NOMO-1 treated with DMSO at 0.1 percent for 48 hours (cell line): ENCODE measurements at regions not wholly inside any gene's neighbourhood (a gene's known extent, or its start where the extent isn't known, plus 50 kb on each side); places are given as distances from the start of the nearest gene placed in this dataset.

Experiments used
- DNase-seq: peaks from one replicate; lab custom pipeline; 2025; ENCODE audit not compliant: unreplicated experiment; lab: John Stamatoyannopoulos, UW

DNA sequence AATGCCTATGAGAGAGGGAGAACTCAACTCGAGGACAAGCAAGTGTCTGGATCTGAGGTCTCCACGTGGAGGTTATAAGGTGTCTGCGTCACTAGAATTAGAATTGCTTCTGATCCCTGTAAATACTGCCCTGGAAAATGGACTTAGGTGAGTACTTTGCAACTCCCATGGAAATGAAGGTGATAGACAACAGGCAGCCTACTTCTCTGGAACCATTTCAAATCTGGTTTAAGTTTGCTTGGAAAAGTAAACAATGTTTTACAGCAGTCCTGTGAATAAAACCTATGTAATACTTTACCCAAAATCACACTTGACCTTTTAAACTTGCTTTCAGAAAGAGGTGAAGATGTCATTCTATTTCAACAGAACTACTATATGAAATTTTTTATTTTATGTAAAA is 70.1 kb upstream of the TENT5A start:
- no peak for DNase-seq

DNA sequence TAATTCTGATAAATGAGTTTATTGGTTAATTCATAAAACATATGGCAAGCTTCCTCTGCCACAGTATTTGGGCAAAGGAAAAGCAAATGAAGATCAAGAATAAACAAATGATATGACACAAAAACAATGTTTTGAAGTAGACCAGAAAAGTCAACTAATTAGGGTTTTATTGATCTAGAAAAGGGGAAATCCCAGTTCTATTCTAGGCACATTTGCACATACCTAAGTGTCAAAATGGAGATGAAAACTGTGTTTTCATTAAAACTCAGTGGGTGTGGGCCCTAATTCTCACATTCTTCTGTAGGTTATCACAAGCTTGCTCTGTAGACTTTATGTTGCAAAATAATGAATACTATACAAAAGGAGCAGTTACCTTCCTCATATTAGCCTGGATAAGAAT is 69.0 kb upstream of the TENT5A start:
- no peak for DNase-seq

DNA sequence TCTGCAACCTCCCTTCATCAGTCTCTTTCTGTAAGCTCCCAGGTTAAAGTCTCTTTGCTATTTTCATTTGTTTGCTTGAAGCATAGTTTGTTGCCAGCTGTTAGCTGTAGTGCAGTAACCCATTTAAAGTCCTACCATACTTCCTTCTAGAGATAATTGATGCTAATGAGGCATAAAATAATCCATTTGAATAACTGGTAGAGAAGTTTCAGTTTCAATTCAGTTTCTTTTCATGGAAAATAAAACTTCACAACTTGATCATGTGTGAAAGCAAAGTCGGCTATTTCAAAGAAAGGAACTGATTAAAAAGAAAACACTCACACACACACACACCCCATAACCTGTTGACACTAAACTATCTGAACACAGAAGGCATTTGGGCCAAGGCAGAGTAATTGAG is 68.5 kb upstream of the TENT5A start:
- peak; percentile 69 for DNase-seq

DNA sequence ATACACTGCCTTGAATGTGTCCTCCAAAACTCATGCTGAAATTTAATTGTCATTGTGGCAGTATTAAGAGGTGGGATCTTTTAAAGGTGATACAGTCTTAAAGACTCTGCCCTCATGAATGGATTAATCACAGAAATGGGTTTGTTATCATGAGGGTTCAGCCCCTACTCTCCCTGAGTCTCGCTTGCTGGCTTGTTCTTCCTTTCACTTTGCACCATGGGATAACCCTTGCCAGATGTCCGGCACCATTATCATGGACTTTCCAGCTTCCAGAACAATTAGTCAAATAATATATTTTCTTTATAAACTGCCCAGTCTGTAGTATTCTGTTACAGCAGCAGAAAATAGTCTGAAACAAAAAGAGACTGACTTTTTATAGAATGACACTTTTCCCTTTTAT is 67.9 kb upstream of the TENT5A start:
- DNase-seq: no peak

DNA sequence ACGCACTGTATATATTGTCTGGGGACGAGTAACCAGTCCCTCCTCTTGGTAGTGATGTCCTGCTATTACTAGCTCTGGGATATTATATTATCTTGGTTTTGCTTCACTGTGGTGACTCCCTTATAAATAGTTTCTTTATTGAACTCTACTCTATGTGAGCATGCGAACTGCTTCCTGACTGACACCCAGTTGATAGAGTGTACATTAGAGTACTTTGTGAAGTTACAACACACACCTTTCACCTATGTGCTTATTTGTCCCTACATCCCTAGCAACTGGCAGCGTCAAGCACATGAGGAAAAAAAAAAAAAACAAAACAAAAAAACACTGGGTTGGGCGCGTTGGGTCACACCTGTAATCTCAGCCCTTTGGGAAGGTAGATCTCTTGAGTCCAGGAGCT is 67.3 kb upstream of the TENT5A start:
- no peak for DNase-seq

DNA sequence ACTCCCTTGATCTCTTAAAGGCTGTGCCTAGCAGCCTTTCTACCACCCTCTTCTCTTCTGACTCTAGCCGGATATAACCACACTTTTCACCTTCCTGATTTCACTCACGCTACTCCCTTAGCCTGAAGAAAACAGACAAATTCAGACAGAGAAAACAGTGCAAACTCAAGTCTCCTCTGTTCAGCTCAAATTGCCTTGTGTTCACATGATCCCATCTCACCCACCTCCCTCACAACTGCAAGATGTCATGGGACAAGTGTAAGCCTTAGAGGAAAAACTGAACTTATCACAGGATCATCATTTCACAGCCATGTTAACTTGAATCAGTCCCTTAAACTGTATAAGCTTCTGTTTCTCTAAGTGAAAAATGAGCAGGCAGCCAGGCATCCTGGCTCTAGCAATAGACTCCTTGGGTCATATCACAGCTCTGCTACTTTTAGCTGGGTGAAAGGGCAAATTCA is 66.5 kb upstream of the TENT5A start:
- peak; percentile 79 for DNase-seq

DNA sequence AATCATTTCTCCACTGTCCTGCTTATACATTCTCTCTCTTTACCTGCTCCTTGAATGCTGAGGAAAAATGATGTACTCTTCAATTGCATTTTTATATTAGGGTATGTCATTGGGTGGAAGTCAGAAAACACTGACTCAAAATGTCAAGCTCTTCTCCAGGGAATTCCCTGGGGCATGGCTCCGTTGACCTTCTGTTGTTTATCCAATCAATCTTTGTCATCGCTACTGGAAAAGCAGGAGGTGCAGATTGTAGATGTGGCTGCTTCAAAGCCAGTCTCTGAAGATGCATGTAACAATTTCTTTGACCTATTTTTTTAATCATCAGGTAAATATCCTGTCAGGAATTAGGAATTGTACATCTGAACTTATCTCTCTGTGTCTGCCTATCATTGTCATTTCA is 63.9 kb upstream of the TENT5A start:
- DNase-seq: no peak

DNA sequence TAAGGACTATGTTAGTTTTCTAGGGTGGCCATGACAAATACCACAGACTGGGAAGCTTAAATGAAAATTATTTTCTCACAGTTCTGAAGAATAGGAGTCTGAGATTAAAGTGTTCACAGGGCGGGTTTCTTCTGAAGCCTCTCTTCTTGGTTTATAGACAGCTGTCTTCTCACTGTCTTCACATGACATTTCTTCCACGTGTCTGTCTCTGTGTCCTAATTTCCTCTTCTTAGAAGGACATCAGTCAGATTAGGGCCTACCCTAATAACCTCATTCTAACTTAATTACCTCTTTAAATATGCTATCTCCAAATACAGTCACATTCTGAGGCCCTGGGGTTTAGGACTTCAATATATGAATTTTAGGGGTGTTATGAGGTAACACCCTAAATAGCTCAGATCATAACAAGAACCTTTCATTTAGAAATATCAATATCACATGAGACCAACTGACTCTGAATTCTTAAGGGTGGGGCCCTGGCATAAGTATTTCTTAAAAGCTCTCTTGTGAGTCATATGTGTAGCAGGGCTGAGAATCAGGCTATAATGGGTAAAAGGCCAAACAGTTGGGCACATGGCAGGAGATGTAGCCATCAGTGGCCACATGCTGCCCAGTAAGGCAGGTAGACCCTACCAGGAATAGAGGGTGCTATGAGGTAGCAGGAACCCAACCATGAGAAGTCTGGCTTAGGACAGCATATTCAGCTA is 62.0 kb upstream of the TENT5A start:
- no peak for DNase-seq

DNA sequence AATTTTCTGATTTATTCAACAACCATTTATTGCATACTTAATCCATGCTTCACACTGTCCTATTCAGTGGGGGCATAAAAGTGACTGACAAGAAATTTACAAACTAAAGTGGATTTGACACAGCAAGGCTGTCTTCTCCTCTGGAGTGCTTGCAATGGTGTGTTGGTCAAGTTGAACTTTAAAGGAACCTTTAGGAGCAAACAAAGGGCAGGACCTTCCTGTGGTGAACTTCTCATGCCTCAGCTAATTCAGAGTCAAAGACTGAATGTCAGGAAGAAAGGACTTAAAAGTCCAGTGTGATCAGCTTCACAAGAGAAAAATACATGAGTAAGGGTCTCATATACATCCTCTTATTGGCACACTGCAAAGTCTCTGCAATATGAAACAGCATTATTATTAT is 60.8 kb upstream of the TENT5A start:
- no peak for DNase-seq

DNA sequence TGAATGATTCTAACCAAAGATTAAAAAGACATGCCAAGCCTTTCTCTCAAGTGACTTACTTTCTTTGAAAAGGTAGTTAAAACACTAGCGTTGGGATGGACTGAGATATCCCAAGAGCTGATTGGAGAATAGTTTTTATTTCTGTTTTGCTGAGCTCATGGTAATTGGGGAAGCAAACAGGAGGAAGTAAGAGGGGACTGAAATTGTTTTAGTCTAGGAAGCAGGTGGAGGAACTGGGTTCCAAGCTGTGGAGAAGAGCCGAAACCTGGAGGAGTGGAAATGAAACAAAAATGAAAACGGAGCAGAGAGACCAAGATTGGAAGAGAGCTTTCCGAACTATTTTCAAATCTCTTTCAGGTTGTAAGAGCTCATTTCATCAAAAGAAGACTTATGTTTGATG is 59.9 kb upstream of the TENT5A start:
- DNase-seq: peak; percentile 87

DNA sequence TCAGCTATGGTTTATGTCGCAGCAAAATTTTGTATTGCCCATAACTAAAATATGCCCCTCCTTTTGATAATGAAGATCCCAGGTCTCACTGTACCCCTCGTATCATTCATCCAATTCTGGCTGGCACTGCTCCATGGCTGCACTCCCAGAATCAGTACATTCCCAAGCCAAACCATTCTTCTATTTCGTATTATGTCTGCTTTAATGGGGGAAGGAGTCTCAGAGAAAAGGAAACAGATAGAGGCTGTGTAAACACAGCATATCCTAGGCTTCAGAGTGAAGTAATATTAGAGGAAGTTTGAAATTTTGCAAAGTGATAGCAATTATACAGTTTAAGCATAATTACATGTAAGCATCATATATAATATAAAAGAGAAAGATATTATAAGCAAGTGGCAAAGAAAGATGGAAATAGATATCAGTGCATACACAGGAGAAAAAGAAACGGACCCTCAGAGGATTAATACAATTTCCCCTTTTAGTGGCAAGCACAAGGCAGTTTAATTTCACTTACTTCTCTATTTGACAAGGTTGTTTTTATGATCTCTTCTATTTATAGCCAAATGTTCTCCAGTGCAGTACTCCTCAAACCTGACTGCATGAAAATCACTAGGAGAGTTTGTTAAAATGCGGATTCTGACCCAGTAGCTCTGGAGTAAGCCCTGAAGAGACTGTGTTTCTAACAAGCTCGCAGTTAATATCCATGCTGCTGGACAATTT is 56.5 kb upstream of the TENT5A start:
- DNase-seq: peak; percentile 95

DNA sequence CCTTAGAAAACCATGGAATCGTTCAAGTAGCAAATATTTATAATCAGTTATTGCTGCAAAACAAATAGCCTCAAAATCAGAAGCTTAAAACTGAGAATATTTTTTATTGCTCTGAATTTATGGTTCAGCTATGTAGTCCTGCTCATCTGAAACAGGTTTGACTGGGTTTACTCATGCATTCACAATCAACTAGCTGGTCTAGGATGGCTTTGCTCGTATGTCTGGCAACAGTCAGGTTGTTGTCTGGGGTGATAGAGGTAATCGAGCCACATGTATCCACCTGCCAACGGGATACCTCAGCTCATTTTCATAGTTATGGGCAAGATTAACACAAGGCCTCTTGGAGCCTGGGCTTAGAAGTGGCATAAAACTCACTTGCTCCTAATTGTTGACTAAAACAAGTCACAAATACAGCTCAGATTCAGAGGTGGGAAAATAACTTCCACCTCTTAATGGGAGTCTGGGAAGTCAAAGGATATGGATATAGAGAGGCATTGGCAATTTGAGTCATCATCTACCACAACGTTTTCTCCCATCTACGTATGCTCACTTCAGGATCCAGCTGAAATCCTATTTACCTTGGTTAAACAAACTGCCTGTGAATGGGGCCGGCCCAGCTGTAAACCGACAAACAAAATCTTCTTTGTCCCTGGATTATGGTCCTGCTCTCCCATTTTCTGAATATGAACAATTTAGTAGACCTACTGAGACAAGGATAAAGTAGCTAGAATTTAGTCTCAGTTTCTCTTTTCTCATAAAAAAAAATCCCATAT is 54.5 kb upstream of the TENT5A start:
- DNase-seq: no peak

DNA sequence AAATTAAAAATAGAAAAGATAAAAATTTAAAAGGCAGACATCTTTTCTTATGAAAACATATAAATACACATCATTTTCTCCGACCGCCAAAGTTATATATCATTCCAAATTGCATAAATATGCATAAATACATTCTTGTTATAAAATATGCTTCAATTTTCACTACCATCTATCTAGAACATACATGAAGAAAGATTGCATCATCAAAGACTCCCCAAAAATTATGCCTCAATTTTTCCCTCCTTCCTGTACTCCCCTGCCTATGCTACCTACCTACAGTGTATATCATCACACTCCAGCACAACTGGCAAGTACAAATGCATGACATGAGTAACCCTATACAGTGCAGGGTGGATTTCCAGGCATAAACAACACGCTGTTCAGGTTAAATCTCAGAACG is 49.9 kb upstream of the TENT5A start:
- DNase-seq: no peak
